Liver (tissue), 8 donors: ENCODE measurements at regions not wholly inside any gene's neighbourhood (a gene's known extent, or its start where the extent isn't known, plus 50 kb on each side); places are given as distances from the start of the nearest gene placed in this dataset.

Experiments
- DNase-seq: peaks from one replicate; pipeline ENCODE4 v3.0.0-alpha.2; 2017; ENCODE audit warnings: low spot score
- H3K27ac ChIP-seq, 2 donors: one replicate each; pipeline ENCODE4 v1.7.0; 2013; ENCODE audit warnings: inconsistent platforms in 2 of 2, low read length in 2 of 2, control low read depth in 1 of 2, low read depth in 1 of 2, mild to moderate bottlenecking in 1 of 2
- H3K27me3 ChIP-seq, 4 donors: one replicate each; pipeline versions ENCODE4 v1.6.1 to v1.7.0; 2013; ENCODE audit warnings: low read length in 3 of 4, inconsistent platforms in 1 of 4, mild to moderate bottlenecking in 1 of 4, moderate library complexity in 1 of 4; ENCODE audit not compliant: control insufficient read depth in 4 of 4, insufficient read depth in 4 of 4
- H3K36me3 ChIP-seq, 4 donors: one replicate each; pipeline versions ENCODE4 v1.6.1 to v1.7.0; 2013; ENCODE audit warnings: low read length in 3 of 4, mild to moderate bottlenecking in 3 of 4, low read depth in 1 of 4, moderate library complexity in 1 of 4; ENCODE audit not compliant: control insufficient read depth in 4 of 4, insufficient read depth in 3 of 4
- H3K4me1 ChIP-seq, 4 donors: one replicate each; pipeline versions ENCODE4 v1.6.1 to v1.7.0; 2013; ENCODE audit warnings: low read length in 3 of 4, mild to moderate bottlenecking in 3 of 4, moderate library complexity in 1 of 4; ENCODE audit not compliant: control insufficient read depth in 4 of 4, insufficient read depth in 4 of 4
- H3K4me3 ChIP-seq, 3 donors: one replicate each; pipeline versions ENCODE4 v1.6.1 to v1.7.0; 2013; ENCODE audit warnings: low read length in 3 of 3, control low read depth in 1 of 3, low read depth in 1 of 3, mild to moderate bottlenecking in 1 of 3
- H3K9ac ChIP-seq, 2 donors: one replicate each; pipeline ENCODE4 v1.7.0; 2013; ENCODE audit warnings: low read length in 2 of 2, mild to moderate bottlenecking in 2 of 2, moderate library complexity in 2 of 2, control low read depth in 1 of 2, low read depth in 1 of 2
- H3K9me3 ChIP-seq, 4 donors: one replicate each; pipeline versions ENCODE4 v1.6.1 to v1.7.0; 2013; ENCODE audit warnings: low read length in 3 of 4; ENCODE audit not compliant: control insufficient read depth in 4 of 4
- EGR1 ChIP-seq, 2 donors: IDR thresholded peaks; 2 replicates each; pipeline ENCODE4 v1.6.1; 2016 to 2018; ENCODE audit warnings: antibody characterized with exemption in 2 of 2, low read depth in 2 of 2
- FOXA1 ChIP-seq: IDR thresholded peaks from 2 replicates; pipeline ENCODE4 v1.6.1; 2016; ENCODE audit warnings: antibody characterized with exemption
- FOXA2 ChIP-seq: IDR thresholded peaks from 2 replicates; pipeline ENCODE4 v1.6.1; 2016; ENCODE audit warnings: antibody characterized with exemption
- GABPA ChIP-seq, 2 donors: IDR thresholded peaks in 1 of 2; conservative IDR thresholded peaks in 1 of 2; 2 replicates each; pipeline ENCODE4 v1.6.1; 2016; ENCODE audit warnings: antibody characterized with exemption in 2 of 2, mild to moderate bottlenecking in 1 of 2, moderate library complexity in 1 of 2
- HNF4A ChIP-seq, 2 donors: conservative IDR thresholded peaks; 2 replicates each; pipeline ENCODE4 v1.6.1; 2016; ENCODE audit warnings: antibody characterized with exemption in 2 of 2, mild to moderate bottlenecking in 2 of 2
- JUND ChIP-seq, 2 donors: IDR thresholded peaks; 2 replicates each; pipeline ENCODE4 v1.6.1; 2016; ENCODE audit warnings: antibody characterized with exemption in 2 of 2
- NR2F2 ChIP-seq: IDR thresholded peaks from 2 replicates; pipeline ENCODE4 v1.6.1; 2016; ENCODE audit warnings: antibody characterized with exemption
- RAD21 ChIP-seq, 2 donors: IDR thresholded peaks; 2 replicates each; pipeline ENCODE4 v1.6.1; 2016; ENCODE audit warnings: antibody characterized with exemption in 2 of 2, mild to moderate bottlenecking in 2 of 2
- RXRA ChIP-seq, 2 donors: IDR thresholded peaks; 2 replicates each; pipeline ENCODE4 v1.6.1; 2017 to 2018; ENCODE audit warnings: antibody characterized with exemption in 2 of 2, mild to moderate bottlenecking in 1 of 2
- SP1 ChIP-seq: IDR thresholded peaks from 2 replicates; pipeline ENCODE4 v1.6.1; 2018; ENCODE audit warnings: antibody characterized with exemption, mild to moderate bottlenecking
- TAF1 ChIP-seq: conservative IDR thresholded peaks from 2 replicates; pipeline ENCODE4 v1.6.1; 2016; ENCODE audit warnings: antibody characterized with exemption, mild to moderate bottlenecking
- YY1 ChIP-seq: IDR thresholded peaks from 2 replicates; pipeline ENCODE4 v1.6.1; 2016; ENCODE audit warnings: antibody characterized with exemption, mild to moderate bottlenecking
- WGBS: extraction: QIAGEN DNeasy Blood & Tissue Kit; methylation state at CpG from one replicate; pipeline ENCODE4 v1.1.7; 2013; 5-methylcytosine and 5-hydroxymethylcytosine counted together
- TF ChIP-seq, protein P1 (sequence below): IDR thresholded peaks from 2 replicates; pipeline ENCODE4 v1.6.1; 2016; ENCODE audit warnings: antibody characterized with exemption
- TF ChIP-seq, protein P2 (sequence below): IDR thresholded peaks from 2 replicates; pipeline ENCODE4 v1.6.1; 2016; ENCODE audit warnings: antibody characterized with exemption
- TF ChIP-seq, protein P3 (sequence below): IDR thresholded peaks from 2 replicates; pipeline ENCODE4 v1.6.1; 2016; ENCODE audit warnings: antibody characterized with exemption, mild to moderate bottlenecking
- TF ChIP-seq, protein P4 (sequence below): fragments of 150-350 bp; IDR thresholded peaks from 2 replicates; pipeline ENCODE4 v1.5.1; 2017; ENCODE audit warnings: improper control_type of control experiment, low read depth, low read length; ENCODE audit not compliant: missing input control
- TF ChIP-seq, protein P5 (sequence below): IDR thresholded peaks from 2 replicates; pipeline ENCODE4 v1.6.1; 2016; ENCODE audit warnings: antibody characterized with exemption
- donor health status: healthy.
- donor health status: healthy.
- donor health status: healthy.
- donor health status: healthy.
- donor health status: healthy.

DNA sequence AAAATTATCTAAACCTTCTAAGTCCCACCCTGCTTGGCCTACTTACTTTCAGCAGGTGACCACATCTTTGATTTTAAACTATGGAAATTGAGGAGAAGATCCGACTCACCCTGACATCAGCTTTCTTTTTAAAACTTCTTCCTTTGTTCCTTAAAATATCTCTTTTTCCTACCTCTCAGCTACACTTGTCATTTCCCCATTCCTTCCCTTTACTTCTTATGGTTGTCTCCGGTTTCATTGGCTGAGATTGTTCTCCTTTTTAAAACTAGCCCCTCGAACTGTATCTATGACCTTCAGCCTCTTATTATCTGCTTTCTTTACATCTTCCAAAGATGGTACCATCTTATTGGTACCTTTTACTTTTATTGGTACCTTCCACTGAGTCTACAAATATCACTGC lies 87.8 kb upstream of the NRIP1 start:
- Histone ChIP-seq H3K27ac (no peak overlapping the region), H3K9me3 (no peaks in the 10 kb centered on the region), H3K36me3 (no peaks in the 10 kb centered on the region), H3K27me3 (no peaks in the 10 kb centered on the region), H3K4me3 (no peak overlapping the region), H3K9ac (no peak overlapping the region), H3K4me1 (peaks cover 1 to 13% (median 6%) of the 10 kb centered on the region in 4 donors)
- DNase-seq, result no peak
- WGBS, result 86% methylated on average over 3 of the region's 3 CpGs
- TF ChIP-seq TAF1, result no peak
- TF ChIP-seq, protein P1, sequence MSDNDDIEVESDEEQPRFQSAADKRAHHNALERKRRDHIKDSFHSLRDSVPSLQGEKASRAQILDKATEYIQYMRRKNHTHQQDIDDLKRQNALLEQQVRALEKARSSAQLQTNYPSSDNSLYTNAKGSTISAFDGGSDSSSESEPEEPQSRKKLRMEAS, result no peak
- TF ChIP-seq SP1, result no peak
- TF ChIP-seq GABPA (IDR thresholded peaks at IDR 0.05 in 1 of 2, conservative IDR thresholded peaks at IDR 0.05 in 1 of 2), result no peak
- no peak for TF ChIP-seq NR2F2
- TF ChIP-seq, protein P2, sequence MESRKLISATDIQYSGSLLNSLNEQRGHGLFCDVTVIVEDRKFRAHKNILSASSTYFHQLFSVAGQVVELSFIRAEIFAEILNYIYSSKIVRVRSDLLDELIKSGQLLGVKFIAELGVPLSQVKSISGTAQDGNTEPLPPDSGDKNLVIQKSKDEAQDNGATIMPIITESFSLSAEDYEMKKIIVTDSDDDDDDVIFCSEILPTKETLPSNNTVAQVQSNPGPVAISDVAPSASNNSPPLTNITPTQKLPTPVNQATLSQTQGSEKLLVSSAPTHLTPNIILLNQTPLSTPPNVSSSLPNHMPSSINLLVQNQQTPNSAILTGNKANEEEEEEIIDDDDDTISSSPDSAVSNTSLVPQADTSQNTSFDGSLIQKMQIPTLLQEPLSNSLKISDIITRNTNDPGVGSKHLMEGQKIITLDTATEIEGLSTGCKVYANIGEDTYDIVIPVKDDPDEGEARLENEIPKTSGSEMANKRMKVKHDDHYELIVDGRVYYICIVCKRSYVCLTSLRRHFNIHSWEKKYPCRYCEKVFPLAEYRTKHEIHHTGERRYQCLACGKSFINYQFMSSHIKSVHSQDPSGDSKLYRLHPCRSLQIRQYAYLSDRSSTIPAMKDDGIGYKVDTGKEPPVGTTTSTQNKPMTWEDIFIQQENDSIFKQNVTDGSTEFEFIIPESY, result no peak
- TF ChIP-seq, protein P3, sequence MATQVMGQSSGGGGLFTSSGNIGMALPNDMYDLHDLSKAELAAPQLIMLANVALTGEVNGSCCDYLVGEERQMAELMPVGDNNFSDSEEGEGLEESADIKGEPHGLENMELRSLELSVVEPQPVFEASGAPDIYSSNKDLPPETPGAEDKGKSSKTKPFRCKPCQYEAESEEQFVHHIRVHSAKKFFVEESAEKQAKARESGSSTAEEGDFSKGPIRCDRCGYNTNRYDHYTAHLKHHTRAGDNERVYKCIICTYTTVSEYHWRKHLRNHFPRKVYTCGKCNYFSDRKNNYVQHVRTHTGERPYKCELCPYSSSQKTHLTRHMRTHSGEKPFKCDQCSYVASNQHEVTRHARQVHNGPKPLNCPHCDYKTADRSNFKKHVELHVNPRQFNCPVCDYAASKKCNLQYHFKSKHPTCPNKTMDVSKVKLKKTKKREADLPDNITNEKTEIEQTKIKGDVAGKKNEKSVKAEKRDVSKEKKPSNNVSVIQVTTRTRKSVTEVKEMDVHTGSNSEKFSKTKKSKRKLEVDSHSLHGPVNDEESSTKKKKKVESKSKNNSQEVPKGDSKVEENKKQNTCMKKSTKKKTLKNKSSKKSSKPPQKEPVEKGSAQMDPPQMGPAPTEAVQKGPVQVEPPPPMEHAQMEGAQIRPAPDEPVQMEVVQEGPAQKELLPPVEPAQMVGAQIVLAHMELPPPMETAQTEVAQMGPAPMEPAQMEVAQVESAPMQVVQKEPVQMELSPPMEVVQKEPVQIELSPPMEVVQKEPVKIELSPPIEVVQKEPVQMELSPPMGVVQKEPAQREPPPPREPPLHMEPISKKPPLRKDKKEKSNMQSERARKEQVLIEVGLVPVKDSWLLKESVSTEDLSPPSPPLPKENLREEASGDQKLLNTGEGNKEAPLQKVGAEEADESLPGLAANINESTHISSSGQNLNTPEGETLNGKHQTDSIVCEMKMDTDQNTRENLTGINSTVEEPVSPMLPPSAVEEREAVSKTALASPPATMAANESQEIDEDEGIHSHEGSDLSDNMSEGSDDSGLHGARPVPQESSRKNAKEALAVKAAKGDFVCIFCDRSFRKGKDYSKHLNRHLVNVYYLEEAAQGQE, result no peak
- no peak for TF ChIP-seq RXRA (IDR thresholded peaks at IDR 0.05)
- TF ChIP-seq RAD21 (IDR thresholded peaks at IDR 0.05), result no peak
- TF ChIP-seq YY1, result no peak
- no peak for TF ChIP-seq EGR1 (IDR thresholded peaks at IDR 0.05; ENCODE audit: low read depth in 2 of 2)
- TF ChIP-seq, protein P4, sequence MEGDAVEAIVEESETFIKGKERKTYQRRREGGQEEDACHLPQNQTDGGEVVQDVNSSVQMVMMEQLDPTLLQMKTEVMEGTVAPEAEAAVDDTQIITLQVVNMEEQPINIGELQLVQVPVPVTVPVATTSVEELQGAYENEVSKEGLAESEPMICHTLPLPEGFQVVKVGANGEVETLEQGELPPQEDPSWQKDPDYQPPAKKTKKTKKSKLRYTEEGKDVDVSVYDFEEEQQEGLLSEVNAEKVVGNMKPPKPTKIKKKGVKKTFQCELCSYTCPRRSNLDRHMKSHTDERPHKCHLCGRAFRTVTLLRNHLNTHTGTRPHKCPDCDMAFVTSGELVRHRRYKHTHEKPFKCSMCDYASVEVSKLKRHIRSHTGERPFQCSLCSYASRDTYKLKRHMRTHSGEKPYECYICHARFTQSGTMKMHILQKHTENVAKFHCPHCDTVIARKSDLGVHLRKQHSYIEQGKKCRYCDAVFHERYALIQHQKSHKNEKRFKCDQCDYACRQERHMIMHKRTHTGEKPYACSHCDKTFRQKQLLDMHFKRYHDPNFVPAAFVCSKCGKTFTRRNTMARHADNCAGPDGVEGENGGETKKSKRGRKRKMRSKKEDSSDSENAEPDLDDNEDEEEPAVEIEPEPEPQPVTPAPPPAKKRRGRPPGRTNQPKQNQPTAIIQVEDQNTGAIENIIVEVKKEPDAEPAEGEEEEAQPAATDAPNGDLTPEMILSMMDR, result no peak
- no peak for TF ChIP-seq HNF4A (conservative IDR thresholded peaks at IDR 0.05)
- TF ChIP-seq, protein P5, sequence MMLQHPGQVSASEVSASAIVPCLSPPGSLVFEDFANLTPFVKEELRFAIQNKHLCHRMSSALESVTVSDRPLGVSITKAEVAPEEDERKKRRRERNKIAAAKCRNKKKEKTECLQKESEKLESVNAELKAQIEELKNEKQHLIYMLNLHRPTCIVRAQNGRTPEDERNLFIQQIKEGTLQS, result no peak
- no peak for TF ChIP-seq FOXA1
- TF ChIP-seq FOXA2, result no peak
- TF ChIP-seq JUND (IDR thresholded peaks at IDR 0.05), result no peak
